Activated T-cell treated with anti-CD3 and anti-CD28 coated beads, Interleukin-2, amount 50 U/mL, for 1 hour (primary cell): ENCODE measurements at regions not wholly inside any gene's neighbourhood (a gene's known extent, or its start where the extent isn't known, plus 50 kb on each side); places are given as distances from the start of the nearest gene placed in this dataset.
"Not testable (repeated sequence)": the region's sequence is repeated elsewhere in the genome, so short reads cannot be mapped to it uniquely, and the experiment has no call there.

Source experiments
- DNase-seq: peaks from one replicate; pipeline ENCODE4 v3.0.0-alpha.2; 2020

DNA sequence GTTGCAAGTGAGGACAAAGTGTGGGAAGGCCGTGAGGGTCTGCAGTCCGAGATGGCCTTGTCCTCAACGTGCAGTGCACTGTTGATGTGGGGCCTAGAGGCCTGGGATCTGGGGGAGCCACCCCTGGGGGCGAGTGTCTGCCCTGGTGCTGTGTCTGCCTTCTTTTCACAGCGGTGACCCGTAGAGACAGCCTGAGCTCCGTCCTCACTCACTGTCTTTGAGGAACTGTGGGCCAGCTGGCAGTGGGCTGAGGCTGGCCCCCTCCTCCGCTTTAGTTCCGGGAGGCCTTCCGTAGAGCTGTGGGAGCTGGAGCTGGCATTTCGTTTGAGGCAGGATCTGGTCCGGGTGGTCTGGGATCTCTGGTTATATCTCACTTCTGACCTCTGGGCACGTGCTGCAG, 1370.6 kb downstream of the CDH12 start:
- DNase-seq, result not testable (repeated sequence)

DNA sequence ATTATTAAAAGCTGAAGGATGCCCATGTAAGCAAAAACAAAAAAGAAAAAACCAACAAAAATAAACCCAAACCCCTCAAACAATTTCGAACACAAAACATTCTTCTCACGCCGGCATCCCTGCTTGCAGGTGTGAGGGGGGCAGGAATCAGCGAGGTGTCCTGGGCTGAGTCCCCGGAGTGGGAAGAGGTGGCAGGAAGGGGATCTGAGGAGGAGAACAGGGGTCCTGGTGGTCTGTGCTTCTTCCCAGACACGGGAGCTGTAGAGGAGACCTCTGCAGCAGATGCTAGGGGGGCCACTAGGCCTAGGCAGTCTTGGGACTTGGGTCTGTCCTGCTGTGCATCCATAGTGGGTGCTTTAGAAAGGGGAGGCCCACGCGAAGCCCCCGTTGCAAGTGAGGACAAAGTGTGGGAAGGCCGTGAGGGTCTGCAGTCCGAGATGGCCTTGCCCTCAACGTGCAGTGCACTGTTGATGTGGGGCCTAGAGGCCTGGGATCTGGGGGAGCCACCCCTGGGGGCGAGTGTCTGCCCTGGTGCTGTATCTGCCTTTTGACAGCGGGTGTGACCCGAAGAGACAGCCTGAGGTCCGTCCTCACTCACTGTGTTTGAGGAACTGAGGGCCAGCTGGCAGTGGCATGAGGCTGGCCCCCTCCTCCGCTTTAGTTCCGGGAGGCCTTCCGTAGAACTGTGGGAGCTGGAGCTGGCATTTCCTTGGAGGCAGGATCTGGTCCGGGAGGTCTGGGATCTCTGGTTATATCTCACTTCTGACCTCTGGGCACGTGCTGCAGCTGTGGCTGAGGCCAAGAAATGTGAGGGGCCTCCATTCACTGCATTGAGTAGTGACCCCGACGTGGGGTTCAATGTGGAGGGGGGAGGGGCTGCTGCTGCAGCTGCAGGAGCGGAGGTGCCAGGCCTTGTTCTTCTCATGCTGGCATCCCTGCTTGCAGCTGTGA, 1371.5 kb downstream of the CDH12 start:
- peak; percentile 23 for DNase-seq

DNA sequence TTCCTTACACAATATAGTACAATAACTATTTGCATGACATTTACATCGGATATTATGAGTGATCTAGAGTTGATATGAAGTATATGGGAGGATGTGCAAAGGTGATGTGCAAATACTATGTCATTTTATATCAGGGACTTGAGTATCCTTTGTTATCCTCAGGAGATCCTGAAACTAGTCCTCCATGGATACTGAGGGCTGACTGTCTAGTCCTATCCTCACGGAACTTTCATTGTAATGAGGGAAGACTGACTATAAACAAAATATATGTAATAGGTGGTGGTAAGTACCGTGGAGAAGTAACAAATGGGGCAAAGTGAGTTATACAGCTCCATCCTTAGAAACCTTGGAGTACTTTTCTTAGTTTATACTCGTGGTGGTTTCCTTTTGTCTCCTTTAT, 1373.1 kb downstream of the CDH12 start:
- DNase-seq, result not testable (repeated sequence)

DNA sequence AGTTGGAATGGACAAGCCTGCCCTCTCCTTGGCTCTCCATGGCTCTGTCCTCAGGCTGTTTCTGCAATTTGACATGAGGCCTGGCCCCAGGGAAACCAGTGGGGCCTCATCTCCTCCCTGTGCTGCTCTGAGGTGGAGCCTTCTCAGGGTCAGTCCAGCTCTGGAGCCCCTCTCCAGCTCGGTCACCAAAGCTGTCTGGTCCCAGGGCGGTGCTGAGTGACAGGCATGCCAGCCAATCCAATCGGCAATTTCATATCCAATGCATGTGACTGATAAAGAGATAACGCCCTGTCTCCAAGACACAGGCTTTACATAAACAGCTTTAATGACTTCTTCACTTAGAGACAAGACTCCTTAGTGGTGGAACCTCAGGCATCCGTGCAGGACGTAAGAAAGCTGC, 1379.2 kb downstream of the CDH12 start:
- DNase-seq, result not testable (repeated sequence)

DNA sequence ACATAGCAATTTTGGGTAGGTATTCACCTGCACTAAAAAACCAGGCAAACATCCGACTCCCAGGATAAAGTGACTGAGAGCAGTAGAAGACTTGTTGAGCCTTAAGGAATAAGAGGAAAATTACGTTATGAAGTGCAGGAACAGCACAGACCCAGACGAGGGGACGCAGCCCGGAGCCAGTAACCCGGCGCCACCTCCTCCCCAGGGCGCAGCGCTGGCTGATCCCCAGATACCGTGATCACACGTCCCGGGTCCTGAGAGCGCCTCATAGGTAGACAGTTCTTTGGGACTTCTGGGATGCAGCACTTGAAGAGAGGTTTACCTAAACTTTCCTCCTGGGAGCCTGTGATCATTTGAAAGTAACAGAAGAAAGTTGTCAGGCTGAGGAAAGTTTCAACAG, 1379.7 kb downstream of the CDH12 start:
- DNase-seq, result not testable (repeated sequence)

DNA sequence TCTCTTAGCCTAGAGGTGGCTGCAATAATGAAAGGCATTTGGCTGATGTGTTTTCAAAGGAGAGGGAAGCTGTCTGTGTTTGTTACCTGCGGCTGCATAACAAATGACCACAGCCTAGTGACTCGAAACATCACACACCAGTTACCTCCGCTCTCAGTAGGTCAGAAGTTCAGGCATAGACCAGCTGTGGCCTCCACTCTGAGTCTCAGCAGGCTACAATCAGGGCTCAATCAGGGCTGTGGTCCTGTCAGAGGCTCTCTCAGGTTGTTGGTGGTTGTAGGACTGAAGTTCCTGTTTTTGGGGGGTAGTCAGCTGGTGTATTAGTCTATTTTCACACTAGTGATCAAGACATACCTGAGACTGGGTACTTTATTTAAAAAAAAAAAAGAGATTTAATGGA, 1381.5 kb downstream of the CDH12 start:
- DNase-seq, result not testable (repeated sequence)

DNA sequence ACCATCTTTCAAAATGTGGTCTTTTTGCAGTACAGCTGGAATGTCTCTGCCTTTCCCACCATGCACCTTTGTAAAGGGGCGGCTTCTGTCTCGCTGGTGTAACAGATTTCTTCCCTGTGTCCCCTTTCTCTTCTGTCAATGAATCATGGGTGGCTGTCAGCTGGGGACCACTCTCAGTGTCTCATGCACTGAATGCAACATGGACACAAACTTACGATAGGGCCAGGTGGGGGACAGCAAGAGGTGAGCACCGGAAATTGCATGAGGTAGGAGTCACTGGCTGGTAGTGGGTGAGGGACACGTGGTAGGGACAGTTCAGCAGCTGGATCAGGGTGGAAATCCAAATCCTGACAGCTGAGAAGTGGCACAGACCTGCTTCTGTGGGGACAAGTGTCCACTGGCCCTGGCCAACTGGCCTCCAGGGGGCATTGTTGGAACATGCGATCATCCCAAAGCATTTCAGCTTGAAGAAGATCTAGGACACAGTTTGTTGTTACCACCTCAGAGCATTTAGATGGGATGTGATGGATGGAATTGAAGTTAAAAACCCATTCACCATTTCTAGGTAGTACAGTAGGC, 1383.5 kb downstream of the CDH12 start:
- not testable (repeated sequence) for DNase-seq

DNA sequence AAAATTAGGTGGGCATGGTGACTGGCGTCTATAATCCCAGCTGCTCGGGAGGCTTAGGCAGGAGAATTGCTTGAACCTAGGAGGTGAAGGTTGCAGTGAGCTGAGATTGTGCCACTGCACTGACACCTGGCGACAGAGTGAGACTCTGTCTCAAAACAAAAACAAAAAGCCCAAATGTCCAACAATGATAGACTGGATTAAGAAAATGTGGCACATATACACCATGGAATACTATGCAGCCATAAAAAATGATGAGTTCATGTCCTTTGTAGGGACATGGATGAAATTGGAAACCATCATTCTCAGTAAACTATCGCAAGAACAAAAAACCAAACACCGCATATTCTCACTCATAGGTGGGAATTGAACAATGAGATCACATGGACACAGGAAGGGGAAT, 1385.6 kb downstream of the CDH12 start:
- not testable (repeated sequence) for DNase-seq

DNA sequence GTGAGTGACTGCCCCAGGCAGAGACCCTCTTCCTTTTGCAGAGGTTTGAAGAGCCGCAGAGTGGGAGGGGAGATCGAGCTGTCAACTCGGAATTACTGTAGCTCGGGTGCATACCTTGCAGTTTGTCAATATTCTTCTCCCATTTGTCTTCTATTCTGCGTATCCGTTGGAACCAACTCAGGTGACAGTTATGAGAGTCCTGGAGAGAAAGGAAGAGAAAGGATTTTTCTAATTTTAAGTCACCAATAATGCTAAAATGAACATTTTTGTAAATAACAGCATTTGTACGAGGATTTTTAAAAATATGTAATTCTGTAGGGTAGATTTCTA, 1393.4 kb downstream of the CDH12 start:
- DNase-seq, result not testable (repeated sequence)

DNA sequence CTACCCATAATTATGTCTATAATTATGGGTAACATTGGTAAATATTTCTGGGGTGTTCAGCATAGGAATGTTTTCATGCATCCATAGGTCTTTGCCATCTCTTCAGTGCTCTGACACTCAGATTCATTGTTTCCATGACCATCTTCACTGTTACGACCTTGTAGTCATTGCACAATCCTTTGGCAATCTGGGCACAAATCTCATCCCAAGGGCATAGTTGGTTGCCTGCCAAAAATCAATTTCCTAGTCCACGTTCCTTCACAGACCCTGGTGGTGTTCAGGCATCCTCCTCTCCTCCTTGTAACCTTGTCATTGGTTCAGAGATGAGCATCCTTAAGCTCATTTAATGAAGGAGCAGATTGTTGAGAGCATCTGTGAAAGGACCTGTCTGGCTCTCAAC, 1400.7 kb downstream of the CDH12 start:
- no peak for DNase-seq

DNA sequence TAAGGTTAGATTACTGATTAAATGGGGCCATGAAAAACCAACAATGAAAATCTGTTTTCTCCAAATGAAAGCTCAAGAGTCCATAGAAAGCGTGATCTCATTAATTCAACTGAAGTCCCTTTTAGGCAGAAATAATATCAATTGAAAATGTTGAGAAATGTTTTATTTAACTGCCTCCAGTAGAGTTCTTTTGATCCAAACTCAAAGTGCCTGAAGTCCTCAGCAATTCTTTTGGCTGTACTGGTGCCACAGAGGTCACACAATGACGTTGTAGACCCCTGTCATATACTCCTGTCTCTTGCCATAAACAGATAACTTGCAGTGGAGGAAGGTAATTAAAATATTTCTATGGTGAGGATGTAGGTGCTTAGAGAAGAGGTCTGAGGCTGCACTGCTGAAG, 1420.5 kb downstream of the CDH12 start:
- no peak for DNase-seq

DNA sequence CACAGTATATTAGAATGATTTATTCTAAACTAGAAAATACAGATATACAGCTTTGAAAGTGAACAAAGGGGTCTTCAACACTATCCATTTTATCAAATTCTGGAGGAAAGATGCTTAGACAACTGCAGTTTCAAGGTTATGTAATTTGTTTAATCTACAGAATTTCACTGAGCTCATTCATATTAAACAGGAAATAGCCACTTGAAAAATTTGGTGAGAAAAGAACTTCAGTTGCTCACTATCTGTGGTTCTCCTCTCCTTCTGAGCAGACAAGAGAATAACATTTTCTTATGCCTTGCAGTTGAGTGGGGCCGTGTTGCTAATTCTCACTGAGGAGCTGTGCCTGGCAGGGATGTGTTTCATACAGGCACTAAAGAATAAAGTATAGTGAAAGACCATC, 1428.2 kb downstream of the CDH12 start:
- DNase-seq, result no peak

DNA sequence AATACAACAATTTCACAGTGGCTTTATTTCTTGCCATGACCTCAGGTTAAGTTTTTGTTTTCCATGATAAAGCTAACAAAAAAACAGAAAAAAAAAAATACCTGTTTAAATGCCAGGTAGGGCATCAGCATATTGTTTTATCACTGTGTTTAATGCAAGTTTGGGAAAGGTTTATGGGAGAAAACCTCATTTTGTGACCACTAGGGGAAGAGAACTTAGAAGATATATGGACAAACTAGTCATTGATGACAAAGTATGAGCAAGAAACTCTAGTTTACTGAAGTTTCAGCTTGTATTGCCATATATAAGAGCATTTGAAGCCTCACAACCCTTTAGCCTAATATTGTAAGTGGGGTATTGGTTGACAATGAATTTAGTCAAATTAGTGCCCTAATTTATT, 1431.4 kb upstream of the CDH18 start:
- no peak for DNase-seq

DNA sequence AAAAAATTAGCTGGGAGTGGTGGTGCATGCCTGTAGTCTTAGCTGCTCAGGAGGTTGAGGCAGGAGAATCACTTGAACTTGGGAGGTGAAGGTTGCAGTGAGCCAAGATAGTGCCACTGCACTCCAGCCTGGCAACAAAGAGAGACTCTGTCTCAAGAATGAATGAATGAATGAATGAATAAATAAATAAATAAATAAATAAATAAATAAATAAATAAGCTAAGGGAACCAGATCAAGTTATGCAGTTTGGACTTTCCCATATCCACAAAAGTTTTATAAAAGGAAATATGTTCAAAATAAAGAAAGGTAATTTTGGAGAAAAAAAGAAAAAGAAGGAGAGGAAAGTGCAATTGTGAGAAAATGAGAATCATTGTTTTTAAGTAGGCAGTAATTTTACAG, 1414.1 kb upstream of the CDH18 start:
- DNase-seq, result not testable (repeated sequence)

DNA sequence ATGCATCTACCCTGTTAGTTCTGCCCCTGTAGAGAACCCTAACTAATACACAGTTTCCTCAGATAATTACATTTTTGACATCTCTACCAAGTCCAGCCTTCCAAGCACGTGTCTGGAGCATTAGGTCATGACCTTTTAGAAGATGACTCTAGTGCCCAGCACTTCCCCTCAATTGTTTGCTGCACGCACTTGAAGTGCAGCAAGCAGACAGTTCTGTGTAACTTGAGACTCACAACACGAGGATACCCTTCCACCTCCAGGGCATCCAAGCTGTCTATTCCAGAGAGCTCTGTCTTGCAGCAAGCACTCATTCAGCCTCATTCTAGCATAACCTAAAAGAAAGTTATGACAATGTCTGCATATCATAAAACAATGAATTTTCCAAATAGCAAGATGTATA, 1410.5 kb upstream of the CDH18 start:
- no peak for DNase-seq

DNA sequence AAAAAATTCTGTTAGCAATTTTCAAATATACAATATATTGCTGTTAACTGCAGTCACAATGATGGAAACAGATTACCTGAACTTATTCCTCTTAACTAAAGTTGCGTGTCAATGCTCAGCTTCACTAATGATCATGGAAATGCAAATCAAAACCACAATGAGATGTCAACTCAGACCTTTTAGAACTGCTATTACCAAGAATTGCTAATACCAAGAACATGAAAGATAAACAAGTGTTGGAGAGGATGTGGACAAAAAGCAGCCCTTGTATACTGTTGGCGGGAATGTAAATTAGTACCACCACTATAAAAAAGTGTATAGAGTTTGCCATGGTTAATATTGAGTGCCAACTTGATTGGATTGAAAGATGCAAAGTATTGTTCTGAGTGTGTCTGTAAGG, 1409.7 kb upstream of the CDH18 start:
- DNase-seq, result no peak

DNA sequence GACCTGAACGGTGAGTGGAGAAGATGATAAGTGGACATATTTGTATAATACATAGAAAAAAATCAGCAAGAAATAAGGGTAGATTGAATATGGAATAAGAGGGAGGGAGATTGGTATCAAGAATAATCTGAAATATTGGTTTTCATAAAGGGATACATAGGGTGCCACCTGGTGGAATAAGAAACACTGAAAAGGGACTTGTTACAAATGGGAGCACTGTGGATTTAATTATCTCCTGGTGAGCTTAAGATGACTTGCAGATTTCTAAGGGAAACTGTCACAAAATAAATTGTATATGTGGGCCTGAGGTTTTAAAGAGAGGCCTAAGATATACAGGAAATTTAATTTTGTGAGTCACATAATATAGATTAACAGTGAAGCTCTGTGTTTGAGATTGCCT, 1403.5 kb upstream of the CDH18 start:
- no peak for DNase-seq

DNA sequence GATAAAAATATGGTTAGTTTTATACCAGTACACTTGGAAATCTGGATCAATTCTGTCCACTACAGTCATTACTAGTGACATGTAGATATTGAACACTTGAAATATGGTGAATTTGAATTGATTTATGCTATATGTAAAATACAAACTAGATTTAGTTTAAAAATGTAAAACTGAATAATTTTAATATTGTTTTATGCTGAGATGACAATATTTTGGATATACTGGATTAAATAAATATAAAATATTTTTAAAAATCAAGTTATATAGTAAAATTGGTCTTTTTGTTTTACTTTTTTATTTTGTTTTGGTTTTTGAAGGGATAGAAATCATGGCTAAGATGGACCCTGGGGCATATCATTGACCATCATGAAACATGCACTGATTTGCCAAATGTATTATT, 1372.8 kb upstream of the CDH18 start:
- DNase-seq, result not testable (repeated sequence)

DNA sequence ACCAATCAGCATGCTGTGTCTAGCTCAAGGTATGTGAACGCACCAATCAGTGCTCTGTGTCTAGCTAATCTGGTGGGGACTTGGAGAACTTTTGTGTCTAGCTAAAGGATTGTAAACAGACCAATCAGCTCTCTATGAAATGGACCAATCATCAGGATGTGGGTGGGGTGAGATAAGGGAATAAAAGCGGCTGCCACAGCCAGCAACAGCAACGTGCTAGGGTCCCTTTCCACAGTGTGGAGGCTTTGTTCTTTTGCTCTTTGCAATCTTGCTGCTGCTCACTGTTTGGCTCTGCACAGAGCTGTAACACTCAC, 1353.9 kb upstream of the CDH18 start:
- not testable (repeated sequence) for DNase-seq

DNA sequence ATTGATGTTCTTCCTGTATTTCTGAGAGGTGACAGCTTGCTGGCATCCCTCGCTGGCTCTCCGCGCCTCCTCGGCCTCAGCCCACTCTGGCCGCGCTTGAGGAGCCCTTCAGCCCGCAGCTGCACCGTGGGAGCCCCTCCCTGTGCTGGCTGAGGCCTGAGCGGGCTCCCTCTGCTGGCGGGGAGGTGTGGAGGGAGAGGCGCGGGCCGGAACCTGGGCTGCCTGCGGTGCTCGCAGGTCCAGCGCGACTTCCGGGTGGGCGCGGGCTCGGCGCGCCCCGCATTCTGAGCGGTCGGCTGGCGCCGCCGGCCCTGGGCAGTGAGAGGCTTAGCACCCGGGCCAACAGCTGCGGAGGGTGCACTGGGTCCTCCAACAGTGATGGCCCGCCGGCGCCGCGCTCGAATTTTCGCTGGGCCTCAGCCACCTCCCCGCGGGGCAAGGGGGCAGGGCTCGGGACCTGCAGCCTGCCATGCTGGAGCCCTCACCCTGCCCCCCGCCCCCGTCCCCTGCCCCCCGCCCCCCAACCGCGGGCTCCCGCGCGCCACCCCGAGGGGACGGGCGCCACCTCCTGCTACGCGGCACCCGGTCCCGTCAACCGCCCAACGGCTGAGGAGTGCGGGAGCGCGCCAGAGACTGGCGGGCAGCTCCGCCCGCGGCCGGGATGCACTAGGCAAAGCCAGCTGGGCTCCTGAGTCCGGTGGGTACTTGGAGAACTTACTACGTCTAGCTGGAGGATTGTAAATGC, 1353.4 kb upstream of the CDH18 start:
- peak; percentile 15 for DNase-seq

DNA sequence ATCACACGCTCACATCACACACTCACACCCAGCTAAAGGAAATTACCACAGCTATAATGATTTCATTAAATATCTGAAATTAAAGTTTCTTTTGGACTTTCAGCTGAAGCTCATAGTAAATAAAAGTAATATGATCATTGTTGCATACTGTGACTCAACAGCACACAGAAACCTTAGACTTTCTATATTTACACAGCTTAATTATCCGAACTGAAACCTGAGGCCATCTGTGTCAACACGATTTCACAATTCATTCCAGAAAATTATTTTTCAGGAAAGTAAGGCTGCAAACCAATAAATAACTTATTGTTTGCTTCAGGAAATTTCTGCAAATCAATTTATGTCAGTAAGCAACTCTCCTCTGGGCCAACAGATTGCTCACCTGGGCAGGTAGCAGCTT, 1352.2 kb upstream of the CDH18 start:
- DNase-seq, result not testable (repeated sequence)

DNA sequence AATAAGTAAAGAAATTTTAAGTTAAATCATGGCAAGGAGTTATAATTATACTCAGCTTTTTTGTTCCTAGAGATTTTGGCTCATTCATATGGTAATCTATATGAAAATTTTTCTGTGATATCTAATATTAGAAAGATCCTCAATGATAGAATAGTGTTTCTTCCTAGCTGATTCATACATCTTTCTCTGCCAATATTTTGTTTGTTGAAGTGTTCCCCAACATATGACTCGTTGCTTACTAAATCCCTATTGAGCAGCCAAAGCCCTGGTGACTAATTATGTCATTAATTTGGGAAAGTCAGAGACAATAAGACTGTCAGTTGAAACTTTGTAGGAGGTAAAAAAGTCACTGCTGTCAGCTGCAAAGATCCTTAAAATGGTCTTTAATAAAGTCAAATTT, 1348.5 kb upstream of the CDH18 start:
- not testable (repeated sequence) for DNase-seq

DNA sequence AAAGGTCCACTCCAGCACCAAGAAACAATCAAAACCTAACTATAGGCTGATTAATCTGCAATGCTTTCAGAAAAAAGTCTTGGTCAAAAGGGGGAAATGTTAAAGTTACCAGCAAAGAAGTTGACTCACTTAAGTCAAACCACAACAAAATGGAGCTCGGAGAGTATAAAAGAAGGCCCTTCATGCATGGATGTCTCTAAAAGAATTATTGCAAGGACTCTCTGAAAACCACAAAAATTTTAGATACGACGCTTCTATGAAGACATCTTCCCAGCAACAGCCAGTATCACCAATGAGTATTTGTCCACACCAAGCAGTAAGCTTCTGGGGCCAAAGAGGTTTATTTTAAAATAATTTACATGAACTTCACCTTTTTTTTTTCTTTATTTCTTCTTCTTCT, 1327.4 kb upstream of the CDH18 start:
- DNase-seq, result not testable (repeated sequence)

DNA sequence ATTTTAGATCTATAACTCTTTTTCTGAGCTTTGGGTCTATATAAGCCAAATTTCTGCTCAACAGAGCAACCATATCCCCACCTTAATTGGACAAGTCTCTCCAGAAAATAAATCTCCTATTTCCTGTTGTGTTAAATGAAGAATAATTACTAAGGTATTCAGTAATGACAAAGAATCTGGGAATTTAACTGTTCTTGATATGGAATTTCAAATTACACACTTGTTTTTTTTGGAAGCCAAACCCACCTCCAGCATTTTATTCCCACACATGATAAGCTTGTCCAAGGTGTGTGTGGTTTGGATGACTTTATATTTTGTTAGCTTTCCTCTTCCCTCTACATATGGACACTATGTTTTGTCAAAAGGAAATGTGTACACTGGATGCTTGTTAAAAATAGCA, 1313.2 kb upstream of the CDH18 start:
- DNase-seq, result not testable (repeated sequence)
